Parathyroid adenoma (tissue), 2 donors: ENCODE measurements at regions not wholly inside any gene's neighbourhood (a gene's known extent, or its start where the extent isn't known, plus 50 kb on each side); places are given as distances from the start of the nearest gene placed in this dataset.
"Not testable (repeated sequence)": the region's sequence is repeated elsewhere in the genome, so short reads cannot be mapped to it uniquely, and the experiment has no call there.

Experiments
- H2AFZ ChIP-seq: fragments of 300-600 bp; sonication (generic); one replicate; pipeline ENCODE4 v1.7.0; 2017; ENCODE audit warnings: antibody characterized with exemption, mild to moderate bottlenecking
- H3K27ac ChIP-seq: fragments of 300-600 bp; sonication (generic); one replicate; pipeline ENCODE4 v1.7.0; 2017
- H3K27me3 ChIP-seq: fragments of 300-600 bp; sonication (generic); one replicate; pipeline ENCODE4 v1.7.0; 2017; ENCODE audit warnings: low read length; ENCODE audit not compliant: control insufficient read depth, insufficient read depth
- H3K36me3 ChIP-seq: fragments of 300-600 bp; sonication (generic); one replicate; pipeline ENCODE4 v1.7.0; 2017; ENCODE audit warnings: low read length; ENCODE audit not compliant: control insufficient read depth, insufficient read depth
- H3K4me1 ChIP-seq: fragments of 300-600 bp; sonication (generic); one replicate; pipeline ENCODE4 v1.7.0; 2017; ENCODE audit warnings: control low read depth
- H3K4me2 ChIP-seq: fragments of 300-600 bp; sonication (generic); one replicate; pipeline ENCODE4 v1.7.0; 2017; ENCODE audit warnings: low read length
- H3K4me3 ChIP-seq: fragments of 300-600 bp; sonication (generic); one replicate; pipeline ENCODE4 v1.7.0; 2017; ENCODE audit warnings: low read depth, low read length
- H3K79me2 ChIP-seq: fragments of 300-600 bp; sonication (generic); one replicate; pipeline ENCODE4 v1.7.0; 2017; ENCODE audit warnings: control low read depth
- H3K9ac ChIP-seq: fragments of 300-600 bp; sonication (generic); one replicate; pipeline ENCODE4 v1.7.0; 2017; ENCODE audit warnings: mild to moderate bottlenecking
- H3K9me3 ChIP-seq: fragments of 300-600 bp; sonication (generic); one replicate; pipeline ENCODE4 v1.7.0; 2017; ENCODE audit warnings: low read length; ENCODE audit not compliant: control insufficient read depth
- CTCF ChIP-seq: fragments of 300-600 bp; sonication (generic); IDR thresholded peaks from one replicate; pipeline ENCODE4 v1.7.0; 2017; ENCODE audit warnings: antibody characterized with exemption, mild to moderate bottlenecking
- donor health status: primary hyperparathyroidism.

DNA sequence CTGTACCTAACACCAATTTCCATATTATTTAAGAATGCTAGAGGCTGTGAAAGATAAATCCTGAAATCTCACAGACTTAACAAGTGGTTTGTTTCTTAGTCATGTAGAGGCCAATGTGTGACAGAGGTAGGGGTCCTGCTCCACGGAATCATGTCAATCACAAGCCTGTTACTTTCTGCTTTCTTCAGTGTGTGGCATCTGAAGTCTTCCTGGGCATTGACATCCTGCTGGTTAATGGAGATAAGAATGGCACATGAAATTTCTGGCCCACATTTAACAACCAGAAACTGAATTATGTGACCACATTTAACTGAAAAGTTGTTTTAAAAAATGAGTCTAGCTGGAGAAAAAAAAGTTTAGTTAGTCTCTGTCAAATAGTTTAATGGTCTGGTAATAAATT lies 68.3 kb upstream of the PLA2G4A start:
- no peak overlapping the region for H3K4me3 ChIP-seq
- TF ChIP-seq CTCF: no peak
- no peaks in the 10 kb centered on the region for H3K36me3 ChIP-seq
- H3K27me3 ChIP-seq: no peaks in the 10 kb centered on the region
- H3K79me2 ChIP-seq: no peaks in the 10 kb centered on the region
- peaks cover 22% of the 10 kb centered on the region for H3K4me1 ChIP-seq
- no peak overlapping the region for H2AFZ ChIP-seq
- no peak overlapping the region for H3K9ac ChIP-seq
- H3K4me2 ChIP-seq: no peak overlapping the region
- no peaks in the 10 kb centered on the region for H3K9me3 ChIP-seq
- H3K27ac ChIP-seq: no peak overlapping the region

- not testable (repeated sequence) for H3K9me3 ChIP-seq, H2AFZ ChIP-seq, H3K4me2 ChIP-seq, H3K27me3 ChIP-seq, H3K9ac ChIP-seq, H3K4me3 ChIP-seq, H3K36me3 ChIP-seq, H3K27ac ChIP-seq, H3K79me2 ChIP-seq
- H3K4me1 ChIP-seq: peaks cover 16% of the 10 kb centered on the region
Measured at GRCh38 chr1:186758896-186759606, 69.7 kb upstream of the PLA2G4A start.

- H3K79me2 ChIP-seq: no peaks in the 10 kb centered on the region
- H3K27me3 ChIP-seq: no peaks in the 10 kb centered on the region
- no peak overlapping the region for H3K4me2 ChIP-seq
- no peak for TF ChIP-seq CTCF
- H3K36me3 ChIP-seq: no peaks in the 10 kb centered on the region
- no peak overlapping the region for H3K9ac ChIP-seq
- H3K4me1 ChIP-seq: peaks cover 10% of the 10 kb centered on the region
- H2AFZ ChIP-seq: no peak overlapping the region
- no peak overlapping the region for H3K27ac ChIP-seq
- H3K4me3 ChIP-seq: no peak overlapping the region
- no peaks in the 10 kb centered on the region for H3K9me3 ChIP-seq
Measured at GRCh38 chr1:186757851-186758250, 70.9 kb upstream of the PLA2G4A start.

- Histone ChIP-seq H3K4me3 (no peak overlapping the region), H3K27ac (no peak overlapping the region), H2AFZ (no peak overlapping the region)
Measured at GRCh38 chr1:186754542-186755145, 74.1 kb upstream of the PLA2G4A start.

GRCh38 chr1:186753241-186753640 lies 73.0 kb upstream of the PTGS2 start:
- Histone ChIP-seq H2AFZ (no peak overlapping the region), H3K27me3 (no peaks in the 10 kb centered on the region), H3K27ac (no peak overlapping the region), H3K4me3 (no peak overlapping the region), H3K4me2 (no peak overlapping the region), H3K79me2 (no peaks in the 10 kb centered on the region), H3K36me3 (no peaks in the 10 kb centered on the region), H3K9me3 (no peaks in the 10 kb centered on the region), H3K9ac (no peak overlapping the region), H3K4me1 (no peaks in the 10 kb centered on the region)
- TF ChIP-seq CTCF: no peak

More at GRCh38 chr1:186754542-186755145, 74.1 kb upstream of the PLA2G4A start:
- Histone ChIP-seq H3K36me3 (no peaks in the 10 kb centered on the region), H3K4me2 (no peak overlapping the region), H3K27me3 (no peaks in the 10 kb centered on the region), H3K4me1 (no peaks in the 10 kb centered on the region), H3K9ac (no peak overlapping the region), H3K9me3 (no peaks in the 10 kb centered on the region), H3K79me2 (no peaks in the 10 kb centered on the region)
- no peak for TF ChIP-seq CTCF
